GM12872 (cell line): ENCODE measurements at regions not wholly inside any gene's neighbourhood (a gene's known extent, or its start where the extent isn't known, plus 50 kb on each side); places are given as distances from the start of the nearest gene placed in this dataset.

Experiments
- TF ChIP-seq, protein P1 (sequence below): IDR thresholded peaks from 3 replicates; pipeline ENCODE4 v1.5.1; 2011; ENCODE audit warnings: low read depth, mild to moderate bottlenecking, low read length, moderate library complexity; ENCODE audit not compliant: insufficient read depth

DNA sequence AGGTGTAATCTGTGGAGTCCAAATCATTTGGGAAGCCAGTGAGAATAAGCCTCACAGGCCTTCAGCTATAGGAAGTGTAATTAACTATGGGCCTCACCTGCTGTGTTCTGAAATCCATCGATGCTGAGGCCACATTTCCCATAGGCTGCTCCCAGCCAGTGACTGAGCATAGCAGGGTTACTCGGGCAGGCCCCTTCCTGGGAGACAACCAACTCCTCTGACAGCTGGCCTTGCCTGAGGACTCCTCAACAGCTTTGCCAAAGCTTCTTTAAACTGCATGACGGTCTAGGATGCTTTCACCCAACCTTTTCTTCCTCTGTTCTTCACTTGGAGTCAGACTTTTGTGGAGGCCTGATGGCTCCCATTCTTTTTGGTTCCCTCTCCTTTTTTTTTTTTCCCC is 63.8 kb upstream of the SMNDC1 start:
- TF ChIP-seq, protein P1, sequence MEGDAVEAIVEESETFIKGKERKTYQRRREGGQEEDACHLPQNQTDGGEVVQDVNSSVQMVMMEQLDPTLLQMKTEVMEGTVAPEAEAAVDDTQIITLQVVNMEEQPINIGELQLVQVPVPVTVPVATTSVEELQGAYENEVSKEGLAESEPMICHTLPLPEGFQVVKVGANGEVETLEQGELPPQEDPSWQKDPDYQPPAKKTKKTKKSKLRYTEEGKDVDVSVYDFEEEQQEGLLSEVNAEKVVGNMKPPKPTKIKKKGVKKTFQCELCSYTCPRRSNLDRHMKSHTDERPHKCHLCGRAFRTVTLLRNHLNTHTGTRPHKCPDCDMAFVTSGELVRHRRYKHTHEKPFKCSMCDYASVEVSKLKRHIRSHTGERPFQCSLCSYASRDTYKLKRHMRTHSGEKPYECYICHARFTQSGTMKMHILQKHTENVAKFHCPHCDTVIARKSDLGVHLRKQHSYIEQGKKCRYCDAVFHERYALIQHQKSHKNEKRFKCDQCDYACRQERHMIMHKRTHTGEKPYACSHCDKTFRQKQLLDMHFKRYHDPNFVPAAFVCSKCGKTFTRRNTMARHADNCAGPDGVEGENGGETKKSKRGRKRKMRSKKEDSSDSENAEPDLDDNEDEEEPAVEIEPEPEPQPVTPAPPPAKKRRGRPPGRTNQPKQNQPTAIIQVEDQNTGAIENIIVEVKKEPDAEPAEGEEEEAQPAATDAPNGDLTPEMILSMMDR: no peak

DNA sequence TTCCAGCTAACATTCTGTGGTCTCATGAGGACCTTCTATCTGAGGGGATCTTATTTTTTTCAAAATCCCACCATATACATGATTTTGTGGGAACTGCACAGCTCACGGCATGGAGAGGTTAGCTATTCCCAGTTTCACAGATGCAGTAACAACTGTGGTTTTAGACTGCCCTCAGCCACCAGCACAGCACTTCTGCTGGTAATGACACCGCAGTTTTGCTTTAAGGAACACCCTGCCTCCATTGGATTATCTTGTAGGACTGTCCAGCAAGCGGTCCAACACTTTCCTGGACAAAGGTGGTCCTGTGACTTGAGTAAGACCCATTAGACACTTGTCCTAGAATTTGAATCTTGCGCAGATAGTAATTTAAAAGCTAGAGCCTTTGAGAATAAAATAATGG is 65.3 kb upstream of the SMNDC1 start:
- TF ChIP-seq, protein P1: no peak

DNA sequence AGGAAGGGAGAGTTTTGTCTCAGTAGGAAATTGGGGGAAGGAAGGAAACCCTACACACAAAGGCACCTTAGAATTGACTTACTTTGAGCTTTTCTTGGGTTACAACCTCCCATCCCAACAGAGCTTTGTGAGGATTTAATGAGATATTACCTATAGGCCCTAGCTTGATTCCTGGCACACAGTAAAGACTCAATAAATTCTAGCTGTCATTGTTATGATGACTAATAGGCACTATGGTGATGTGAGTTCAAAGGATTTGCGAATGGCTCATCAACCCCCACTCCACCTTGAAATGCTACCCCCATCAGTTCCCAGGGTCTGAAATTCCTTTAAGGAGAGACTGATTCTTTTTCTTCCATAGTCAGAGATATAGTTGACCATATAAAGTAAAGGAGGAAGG is 67.9 kb upstream of the SMNDC1 start:
- TF ChIP-seq, protein P1: no peak

DNA sequence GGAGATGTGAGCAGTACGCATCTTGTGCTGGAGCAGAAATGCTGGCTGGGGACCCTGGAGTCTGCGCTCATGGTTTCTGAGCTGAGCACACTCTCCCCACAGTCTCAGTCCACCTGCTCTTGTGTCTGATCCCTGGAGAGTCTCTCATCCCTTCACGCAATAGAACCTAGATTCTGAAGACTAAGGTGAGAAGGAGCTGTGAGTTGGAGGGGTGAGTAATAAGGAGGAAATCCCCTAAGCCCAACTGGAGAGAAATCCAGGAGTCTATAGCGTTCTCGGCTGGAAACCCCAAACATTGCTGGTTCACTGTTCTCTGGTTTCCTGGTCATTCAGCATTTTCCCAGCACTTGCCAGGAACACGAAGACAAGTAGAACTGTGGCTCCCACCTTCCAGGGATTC is 68.3 kb upstream of the SMNDC1 start:
- TF ChIP-seq, protein P1: no peak

DNA sequence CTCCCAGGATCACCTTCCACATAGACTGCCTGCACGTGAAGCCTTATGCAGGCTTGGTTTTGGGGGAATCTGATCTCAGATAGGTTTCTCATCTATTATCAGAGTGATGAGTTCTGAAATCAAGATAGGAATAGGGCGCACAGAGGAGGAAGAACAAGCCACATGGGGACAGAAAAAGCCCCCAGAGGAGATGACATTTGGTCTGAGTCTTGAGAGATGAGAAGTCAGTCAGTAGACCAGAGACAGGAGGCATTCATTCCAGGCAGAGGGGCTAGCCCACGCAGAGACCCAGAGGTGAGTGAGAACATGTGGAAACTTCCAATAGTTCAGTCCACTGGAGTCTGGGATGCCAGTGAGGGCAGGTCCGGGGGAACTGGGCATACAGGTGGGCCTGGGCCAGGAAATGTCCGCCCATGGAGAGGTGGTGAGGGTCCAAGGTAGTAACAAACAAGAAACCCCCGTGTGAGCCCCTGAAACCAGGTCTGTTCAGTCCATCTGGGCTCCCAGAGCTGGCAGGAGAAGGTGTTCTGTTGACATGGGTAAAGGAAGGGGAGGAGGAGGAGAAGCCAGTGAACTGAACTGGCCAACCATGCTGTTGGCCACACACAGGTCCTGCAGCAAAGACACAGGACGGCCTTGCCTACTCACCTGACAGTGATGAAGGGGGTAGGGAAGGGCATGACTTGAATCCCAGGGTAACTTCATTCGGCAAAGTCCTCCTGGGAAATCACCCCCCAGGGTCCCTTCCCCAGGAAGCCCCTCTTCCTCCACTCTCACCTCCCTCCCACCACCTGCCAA is 69.3 kb upstream of the SMNDC1 start:
- TF ChIP-seq, protein P1: no peak

DNA sequence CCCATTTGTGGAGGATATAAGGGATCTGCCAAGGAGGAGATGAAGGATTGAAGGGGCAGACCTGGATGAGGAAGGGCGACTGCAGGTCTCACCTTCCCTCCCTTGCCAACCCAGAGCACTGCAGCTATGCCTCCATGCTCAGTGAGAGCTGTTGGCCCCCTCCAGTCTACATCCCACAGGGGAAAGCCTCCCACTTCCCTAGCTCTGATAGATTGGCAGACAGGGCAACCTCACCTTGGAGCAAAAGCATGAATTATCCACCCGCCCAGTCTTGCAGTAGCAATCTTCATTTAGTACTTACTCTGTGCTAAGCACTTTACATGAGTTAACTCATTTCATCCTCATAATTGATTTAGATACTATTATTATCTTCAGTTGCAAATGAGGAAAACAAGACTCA is 70.4 kb upstream of the SMNDC1 start:
- TF ChIP-seq, protein P1: no peak

DNA sequence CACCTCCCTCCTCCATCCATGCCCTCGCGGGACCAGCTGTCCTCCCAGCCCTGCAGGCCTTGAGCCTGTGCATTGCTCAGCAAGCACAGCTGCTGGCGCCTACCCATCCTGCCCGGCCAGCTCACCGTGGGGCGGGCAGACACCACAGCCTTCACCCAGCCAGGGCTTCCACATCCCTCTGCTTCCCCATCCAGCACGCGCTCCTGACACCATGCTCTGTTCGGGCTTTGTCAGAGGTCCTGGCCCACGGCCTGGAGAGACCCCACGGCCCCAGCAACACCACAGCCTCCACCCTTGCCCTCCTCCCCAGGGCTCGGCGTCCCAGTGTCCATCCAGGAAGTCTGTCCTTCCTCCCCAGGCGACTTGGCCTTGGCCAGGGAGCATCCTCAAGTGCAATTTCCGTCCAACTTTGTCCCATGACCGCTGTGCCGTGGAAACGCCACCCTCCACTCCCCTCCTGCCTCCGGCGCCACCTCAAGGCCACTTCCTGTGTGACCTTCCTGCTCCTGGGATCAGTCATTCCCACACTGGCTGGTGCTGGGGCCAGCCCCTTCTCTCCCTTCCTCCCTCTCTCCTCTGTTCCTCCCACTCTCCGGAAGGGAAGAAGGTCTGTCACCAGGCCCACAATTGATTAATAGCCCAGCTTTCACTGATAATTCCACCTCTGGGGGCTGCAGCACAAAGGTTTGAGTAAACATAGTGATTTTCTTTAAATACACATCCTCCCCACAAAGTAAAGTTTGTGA is 71.5 kb upstream of the SMNDC1 start:
- TF ChIP-seq, protein P1: 0 out of 3 replicates have a peak, but pooled peaks have one; percentile 3
